Hypothalamus (tissue), 51 donors: ENCODE measurements at regions not wholly inside any gene's neighbourhood (a gene's known extent, or its start where the extent isn't known, plus 50 kb on each side); places are given as distances from the start of the nearest gene placed in this dataset.
"Not testable (repeated sequence)": the region's sequence is repeated elsewhere in the genome, so short reads cannot be mapped to it uniquely, and the experiment has no call there.

ENCODE experiments used
- DNase-seq, 51 donors: peaks; one replicate each; lab custom pipeline; 2025; lab: John Stamatoyannopoulos, UW

DNA sequence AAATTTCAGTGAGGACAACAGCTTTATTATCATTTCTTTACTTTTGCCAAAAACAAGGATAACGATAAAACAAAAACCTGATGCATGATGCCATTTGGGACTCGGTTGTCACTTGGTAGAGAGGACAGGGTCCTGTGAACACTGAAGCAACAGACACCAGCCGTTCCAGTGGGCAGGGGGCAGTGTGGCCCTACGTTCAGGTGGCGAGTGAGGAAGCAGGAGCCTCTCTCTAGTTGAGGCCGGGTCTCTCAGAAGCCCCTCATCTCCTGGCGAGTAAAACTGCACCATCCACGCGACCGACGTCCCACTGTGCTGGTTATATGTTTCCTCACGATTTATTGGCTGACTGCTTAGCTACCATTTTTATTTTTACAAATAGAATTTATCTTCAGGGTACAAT lies 231.6 kb downstream of the THBS2 start:
- no peak for DNase-seq

DNA sequence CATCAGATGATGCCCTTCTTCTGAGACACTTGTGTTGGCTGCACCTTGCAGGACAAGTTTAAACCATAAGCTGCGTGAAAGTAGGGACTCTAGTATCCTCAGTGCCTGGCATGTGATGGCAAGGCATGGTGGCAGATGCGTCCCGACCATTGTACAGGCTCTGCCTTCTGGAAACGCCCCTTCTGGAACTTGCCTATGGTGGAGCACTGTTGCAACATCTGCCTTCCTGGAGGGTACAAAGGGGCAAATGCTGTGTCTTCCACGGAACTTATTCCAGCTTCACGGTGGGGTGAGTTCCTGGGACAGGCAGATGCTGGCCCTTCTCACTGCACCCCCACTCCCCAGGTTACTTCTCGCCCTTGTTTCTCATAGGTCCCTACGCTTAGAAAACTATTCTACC lies 232.8 kb downstream of the THBS2 start:
- no peak for DNase-seq

DNA sequence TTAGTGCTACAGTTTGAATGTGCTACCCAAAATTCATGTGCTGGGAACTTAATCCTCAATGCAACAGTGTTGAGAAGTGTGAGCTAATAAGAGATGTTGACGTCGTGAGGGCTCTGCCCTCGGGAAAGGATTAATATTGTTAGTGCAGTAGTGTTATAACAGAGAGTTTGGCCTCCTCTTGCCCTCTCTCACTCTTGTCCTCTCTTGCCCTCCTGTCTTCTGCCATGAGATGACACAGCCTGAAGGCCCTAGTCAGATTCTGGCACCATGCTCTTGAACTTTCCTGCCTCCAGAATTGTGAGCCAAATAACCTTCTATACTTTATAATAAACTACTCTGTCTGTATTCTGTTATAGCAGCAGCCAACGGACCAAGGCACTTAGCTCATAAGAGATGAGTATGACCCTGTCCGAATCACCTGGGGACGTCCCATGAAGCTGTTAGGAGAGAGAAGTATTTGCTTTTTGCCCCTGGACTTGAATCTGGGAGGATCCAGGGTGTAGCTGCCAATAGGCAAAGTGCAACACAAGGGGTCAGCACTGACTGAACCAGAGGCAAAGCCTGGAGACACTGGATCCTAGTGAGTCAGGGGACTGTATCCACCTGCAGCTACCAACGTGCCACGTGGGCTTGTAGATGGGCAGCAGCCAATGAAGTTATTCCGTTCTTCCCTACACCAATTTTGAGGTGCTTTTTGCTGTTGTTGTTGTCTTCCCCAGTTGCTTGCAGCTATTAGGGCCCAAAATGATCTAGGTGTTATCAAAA lies 233.7 kb downstream of the THBS2 start:
- no peak for DNase-seq

DNA sequence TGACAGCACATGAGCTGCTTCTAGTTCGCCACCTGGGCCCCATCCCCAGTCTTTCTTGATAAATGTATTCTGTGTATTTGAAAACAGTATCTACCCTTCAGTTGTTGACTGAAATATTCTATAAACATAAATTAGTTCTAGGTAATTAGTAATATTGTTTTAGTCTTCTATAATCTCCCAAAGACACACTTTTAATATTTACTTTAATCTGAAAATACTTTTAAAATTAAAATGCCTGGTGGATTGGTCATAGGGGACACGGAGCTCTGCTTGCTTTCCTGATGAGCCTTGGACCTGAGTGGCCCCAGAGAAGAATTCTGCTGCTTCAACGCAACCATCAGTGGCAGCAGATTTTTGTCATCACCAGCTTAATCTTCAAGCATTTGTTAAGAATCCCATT lies 234.5 kb downstream of the THBS2 start:
- DNase-seq, result no peak

DNA sequence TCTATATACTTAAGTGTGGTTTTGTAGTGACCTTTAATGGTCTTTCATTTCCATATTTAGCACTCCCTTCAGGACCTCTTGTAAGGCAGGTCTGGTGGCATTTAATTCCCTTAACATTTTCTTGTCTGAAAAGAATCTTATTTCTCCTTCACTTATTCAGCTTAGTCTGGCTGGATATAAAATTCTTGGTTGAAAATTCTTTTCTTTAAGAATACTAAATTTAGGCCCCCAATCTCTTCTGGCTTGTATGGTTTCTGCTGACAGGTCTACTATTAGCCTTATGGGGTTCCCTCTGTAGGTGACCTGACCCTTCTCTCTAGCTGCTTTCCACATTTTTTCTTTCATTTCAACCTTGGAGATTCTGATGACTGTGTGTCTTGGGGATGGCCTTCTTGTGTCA lies 236.9 kb downstream of the THBS2 start:
- no peak for DNase-seq

DNA sequence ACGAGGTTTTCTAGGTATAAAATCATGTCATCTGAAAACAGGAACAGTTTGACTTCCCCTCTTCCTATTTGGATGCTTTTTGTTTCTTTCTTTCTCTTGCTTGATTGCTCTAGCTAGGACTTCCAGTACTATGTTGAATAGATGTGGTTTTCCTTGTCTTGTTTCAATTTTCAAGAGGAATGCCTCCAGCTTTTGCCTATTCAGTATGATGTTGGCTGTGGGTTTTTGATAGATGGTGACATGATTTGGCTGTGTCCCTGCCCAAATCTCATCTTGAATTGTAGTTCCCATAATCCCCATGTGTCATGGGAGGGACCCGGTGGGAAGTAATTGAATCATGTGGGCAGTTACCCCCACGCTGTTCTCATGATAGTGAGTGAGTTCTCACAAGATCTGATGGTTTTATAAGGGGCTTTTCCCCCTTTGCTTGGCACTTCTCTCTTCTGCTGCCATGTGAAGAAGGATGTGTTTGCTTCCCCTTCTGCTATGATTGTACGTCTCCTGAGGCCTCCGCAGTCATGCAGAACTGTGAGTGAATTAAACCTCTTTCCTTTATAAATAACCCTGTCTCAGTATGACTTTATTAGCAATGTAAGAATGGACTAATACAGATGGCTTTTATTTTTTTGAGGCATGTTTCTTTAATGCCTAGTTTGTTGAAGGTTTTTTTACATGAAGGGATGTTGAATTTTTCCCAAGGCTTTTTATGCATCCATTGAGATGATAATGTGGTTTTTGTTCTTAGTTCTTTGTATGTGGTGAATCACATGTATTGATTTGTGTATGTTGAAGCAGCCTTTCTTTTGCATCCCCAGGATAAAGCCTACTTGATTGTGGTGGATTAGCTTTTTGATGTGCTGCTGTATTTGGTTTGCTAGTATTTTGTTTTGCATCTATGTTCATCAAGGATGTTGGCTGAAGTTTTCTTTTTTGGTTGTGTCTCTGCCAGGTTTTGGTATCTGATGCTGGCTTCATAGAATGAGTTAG lies 239.1 kb downstream of the THBS2 start:
- no peak for DNase-seq

DNA sequence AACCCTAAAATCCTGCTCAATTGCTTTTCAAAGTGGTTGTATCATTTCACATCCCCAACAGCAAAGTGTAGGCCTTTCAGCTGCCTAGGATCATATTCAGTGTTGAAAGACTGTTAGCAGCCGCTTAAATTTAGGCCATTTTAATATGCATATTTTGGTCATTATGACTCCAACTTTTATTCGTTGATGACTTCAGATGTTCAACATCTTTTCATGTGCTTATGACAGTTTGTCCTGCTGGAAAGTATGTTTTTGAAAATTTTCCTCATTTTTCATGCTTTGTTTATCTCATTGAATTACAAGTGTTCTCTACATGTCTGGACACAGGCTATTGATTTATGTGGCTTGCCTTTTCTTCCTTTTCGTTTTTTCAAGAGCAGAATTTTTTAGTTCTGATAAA lies 244.0 kb downstream of the THBS2 start:
- no peak for DNase-seq

DNA sequence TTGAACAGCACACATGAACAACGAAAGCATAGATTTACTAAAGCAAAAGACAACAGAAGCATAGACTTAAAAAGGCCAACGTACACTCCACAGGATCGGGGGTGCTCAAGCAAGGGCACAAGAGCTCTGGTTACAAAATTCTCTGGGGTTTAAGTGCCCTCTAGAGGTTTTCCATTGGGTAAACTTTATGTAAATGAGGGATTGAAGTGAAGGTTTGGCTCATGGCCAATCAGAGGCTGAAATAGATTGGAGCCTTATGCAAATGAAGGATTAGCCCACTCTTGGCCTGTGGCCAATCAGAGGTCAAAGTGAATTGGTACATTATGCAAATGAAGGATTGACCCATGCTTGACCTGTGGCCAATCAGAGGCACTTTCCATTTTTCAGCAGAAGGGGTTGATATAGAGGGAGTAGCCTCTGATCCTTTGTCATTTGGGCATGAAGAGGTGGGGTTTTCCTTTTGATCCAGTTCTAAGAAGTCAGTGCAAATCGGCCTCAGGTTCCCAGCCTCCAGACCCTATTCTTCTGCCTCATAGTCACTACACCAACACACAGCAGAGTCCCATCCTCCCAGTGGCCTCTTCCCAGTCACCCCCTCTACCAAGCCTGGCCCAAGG lies 244.9 kb downstream of the THBS2 start:
- peak in 2 of 51 donors; percentile 18 to 29 for DNase-seq

DNA sequence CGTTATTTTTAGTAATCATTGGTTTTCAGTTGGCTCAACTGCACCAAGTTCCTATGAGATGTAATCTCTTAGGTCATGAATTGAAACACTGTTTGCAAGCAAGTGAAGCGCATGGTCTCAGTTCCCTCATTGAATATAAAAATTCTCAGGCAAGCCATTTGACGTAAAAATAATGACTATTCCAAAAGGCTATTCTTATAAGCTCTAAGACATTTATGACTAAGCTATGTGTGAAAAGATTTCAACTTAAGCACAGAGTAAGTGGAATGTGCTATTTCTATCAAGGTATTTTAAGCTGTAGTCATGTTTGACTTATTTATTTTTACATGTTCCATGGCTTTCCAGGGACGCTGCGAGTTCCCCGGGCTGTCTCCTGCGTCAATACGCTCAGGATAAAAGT lies 248.5 kb downstream of the THBS2 start:
- no peak for DNase-seq

DNA sequence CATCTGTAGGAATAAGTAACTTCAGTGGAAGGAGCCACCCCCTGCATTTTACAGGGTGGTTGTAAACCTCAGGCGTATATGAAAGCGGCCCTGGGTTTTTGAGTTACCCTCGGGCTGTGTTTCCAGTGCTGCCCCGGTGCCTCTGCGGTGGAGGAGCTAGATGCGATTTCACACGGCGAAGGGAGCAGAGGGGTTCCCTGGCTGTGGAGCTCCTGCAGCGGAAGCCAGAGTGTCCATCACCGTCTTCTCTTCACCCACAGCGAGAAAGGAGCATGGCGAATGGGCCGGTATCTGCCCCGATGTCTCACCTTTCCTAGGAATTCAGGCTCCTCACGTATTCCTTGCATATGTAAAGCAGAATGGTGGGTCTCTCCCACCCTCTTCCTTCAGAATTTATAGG lies 253.6 kb downstream of the THBS2 start:
- no peak for DNase-seq

DNA sequence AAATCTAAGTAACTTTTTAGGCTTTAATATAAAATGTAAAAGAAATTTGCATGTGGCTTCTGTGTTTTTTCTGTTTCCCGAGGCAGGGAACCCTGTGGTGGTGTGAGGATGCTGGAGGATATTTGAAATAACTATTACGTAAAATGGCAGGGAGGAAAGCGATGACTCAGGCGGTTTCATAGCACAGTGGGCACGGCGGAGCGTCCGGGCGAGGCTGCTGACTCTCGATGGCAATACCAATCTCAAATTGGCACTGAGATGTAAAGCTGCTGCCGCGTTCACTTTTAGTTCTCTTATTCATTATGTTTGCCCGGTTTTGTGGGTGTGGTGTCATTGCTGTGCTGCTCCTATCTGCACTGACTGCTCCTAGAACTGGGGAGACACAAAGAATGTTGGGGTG lies 254.3 kb downstream of the THBS2 start:
- DNase-seq, result no peak

DNA sequence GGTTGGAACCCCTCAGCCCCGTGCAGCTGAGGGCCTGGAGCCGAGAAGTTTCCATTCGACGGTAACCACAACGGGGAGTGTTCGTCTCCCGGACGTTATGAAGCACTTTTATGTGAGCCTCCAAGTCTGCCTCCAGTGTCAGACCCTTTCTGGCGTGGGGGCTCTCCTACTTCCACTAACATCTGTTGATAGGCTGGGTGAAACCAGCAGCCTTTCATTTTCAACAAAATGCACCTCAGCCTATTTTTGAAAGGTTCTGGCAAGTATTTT lies 257.4 kb downstream of the THBS2 start:
- DNase-seq, result no peak

DNA sequence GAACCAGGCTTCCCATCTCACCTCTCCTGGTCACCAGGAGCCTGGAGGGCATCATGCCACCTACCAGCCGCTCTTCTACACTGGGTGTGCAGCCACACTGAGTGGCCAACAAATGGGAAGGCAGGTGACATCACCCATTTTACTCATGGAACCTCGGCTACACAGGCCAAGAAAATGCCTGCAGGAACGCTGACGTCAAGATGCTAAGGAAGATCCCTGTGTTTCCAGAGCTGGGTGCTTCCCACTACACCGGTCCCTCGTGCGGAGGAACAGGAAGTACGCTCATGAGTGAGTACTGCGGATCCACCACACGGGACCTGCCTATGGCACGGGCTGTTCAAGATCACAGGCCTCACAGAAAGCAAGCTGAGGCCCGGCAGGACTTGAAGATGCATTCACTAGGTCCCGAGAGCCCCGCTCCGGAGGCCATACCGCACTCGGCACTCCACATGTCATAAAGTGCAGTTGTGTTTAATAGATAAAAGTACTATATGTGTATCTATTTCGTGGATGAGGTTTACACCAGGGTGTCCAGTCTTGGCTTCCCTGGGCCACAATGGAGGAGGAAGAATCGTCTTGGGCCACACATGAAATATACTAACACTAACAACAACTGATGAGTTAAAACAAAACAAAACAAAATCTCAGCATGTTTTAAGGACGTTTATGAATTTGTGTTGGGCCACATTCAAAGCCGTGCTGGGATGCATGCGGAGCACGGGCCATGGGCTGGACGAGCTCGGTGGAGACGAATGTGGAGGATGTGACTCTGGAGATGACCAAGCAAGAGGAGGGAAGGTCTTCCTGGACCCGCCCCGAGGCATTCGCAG lies 257.9 kb downstream of the THBS2 start:
- no peak for DNase-seq

DNA sequence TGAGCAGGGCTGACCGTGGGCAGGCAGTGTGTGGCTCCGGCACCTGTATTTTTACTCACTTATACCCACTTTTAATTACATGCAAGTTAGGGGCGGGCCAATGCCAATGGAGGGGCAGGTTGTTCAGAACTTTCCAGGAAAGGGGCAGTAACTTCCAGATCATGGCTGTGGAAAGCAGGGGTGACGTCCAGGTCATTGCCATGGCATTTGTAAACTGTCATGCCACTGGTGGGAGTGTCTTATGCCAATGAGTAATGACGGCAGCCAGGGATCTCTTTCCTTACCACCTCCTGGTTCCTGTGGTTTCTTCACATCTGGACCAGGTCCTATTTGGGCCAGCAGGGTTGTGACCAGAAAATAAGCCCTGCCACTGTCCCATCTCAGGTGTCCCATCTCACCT lies 258.7 kb downstream of the THBS2 start:
- DNase-seq, result no peak

DNA sequence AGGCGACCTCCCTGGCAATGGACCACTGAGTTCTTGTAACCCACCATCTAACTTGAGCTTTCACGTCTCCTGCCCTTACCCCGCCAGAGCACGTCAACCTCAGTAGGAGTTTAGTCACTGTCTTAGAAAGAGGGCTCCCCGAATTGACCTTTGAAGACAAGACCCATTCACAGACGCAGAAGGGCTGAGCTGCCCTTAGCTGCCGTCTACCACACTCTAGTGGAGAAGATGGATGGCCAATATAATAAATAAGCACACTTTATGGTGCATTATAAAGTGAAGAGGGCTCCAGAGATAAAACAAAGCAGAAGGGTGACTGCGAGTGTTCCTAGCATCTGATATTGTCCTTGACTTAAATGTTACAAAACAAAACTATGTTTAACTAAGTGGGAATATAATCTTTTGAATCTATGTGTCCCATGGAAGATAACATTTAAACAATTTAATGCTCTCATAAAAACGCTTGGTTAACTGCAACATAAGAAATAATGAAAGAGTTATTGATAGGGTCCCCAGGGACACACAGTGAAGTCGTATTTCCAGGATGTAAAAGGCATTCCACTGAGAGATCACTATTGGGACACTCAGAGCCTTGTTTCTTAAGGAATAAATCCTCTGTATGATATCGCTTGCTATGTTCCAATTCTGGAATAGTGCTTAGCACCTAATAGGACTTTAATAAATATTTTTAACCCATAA lies 261.1 kb downstream of the THBS2 start:
- no peak for DNase-seq

DNA sequence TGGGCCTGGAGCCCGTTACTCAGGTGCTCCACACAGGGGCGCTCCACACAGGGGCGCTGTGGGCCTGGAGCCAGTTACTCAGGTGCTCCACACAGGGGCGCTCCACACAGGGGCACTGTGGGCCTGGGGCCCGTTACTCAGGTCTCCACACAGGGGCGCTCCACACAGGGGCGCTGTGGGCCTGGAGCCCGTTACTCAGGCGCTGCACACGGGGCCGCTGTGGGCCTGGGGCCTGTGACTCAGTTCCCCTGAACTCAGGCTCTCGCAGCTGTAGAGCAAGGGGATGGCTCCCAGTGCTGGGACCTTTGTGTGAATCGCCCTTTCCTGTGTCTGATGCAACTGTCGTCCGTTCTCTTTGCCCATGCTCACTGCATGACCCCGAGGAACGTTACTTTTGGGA lies 262.0 kb downstream of the THBS2 start:
- not testable (repeated sequence) for DNase-seq

DNA sequence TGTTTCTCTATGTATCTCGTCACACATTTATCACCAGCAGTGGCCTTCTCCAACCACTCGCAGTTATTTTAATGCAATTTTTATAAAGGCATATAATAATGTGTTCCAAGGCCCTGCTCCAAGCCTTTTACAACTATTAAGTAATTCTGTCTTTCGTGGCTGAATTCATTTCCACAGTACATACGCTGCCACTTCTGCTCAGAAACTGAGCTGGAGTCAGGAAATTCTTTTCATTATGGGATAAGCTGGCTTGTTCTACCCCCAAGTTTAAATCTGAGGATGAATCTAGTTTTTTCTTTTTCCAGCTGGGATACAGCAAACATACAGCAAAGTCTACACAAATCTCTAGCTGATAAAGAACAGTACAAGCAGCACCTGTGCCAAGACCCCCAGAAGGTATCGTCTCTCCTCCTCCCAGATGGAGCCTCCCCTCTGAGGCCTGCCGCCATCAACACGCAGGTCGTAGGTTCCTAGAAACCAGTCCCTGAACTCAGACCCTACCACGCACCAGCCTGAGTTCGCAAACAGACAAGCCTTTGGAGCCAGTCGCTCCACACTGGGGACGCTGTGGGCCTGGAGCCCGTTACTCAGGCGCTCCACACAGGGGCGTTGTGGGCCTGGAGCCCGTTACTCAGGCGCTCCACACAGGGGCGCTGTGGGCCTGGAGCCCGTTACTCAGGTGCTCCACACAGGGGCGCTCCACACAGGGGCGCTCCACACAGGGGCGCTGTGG lies 263.5 kb downstream of the THBS2 start:
- no peak for DNase-seq

DNA sequence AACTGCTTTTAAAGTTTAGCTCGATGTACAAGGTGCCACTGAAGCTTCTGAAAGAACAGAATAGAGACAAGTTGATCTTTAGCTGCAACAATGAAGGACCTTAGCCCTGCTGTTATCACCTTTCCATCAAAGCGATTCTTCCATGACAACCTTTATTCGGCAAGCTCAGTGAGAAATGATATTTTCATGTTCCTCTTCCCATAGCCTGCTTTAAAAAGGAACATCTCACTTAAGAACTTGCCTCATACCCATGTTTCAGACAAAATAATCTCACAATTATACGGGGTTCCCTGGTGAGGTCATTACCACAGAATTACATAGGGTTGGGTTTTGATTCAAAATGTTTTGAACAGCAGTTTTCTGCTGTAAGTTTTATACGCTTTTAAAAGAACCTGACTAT lies 264.2 kb downstream of the THBS2 start:
- DNase-seq, result no peak

DNA sequence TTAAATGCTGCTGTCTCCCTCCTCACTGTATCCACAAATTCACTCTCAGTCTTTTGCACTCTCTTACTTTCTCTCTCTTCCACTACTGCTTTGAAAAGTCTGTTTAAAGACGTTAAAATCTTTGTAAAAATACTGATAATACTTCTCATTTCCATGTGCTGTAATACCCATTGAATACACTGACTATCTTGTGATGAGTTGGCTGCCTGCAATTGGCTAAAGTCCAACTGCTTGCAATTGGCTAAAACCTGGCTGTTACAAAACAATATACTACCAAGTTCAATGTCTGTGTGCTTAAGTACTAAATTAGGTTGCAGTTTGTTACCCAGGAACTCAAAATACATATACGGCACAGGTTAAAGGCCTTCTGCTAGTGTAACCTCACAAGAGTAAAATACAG lies 264.8 kb downstream of the THBS2 start:
- no peak for DNase-seq

DNA sequence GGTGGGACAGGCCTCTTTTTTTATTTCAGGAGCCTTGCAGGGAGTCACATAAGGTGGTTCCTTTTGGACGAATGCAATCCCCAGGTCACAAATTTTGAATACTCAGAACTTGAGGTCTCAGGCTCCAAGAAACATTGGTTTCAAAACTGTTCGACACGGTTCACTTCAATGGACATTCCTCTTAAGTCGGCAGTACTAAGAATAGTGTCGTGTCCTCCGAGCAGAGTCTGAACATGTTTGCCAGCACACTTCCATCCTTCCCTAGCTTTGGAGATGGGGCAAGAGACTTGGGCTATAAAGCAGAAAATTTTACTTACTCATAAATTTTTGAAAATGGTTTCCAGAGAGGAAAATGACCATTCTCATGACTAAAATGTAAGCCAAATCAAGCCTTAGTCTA lies 265.4 kb downstream of the THBS2 start:
- DNase-seq, result no peak
